ENCODE measurements at regions not wholly inside any gene's neighbourhood (a gene's known extent, or its start where the extent isn't known, plus 50 kb on each side); places are given as distances from the start of the nearest gene placed in this dataset.

DNA sequence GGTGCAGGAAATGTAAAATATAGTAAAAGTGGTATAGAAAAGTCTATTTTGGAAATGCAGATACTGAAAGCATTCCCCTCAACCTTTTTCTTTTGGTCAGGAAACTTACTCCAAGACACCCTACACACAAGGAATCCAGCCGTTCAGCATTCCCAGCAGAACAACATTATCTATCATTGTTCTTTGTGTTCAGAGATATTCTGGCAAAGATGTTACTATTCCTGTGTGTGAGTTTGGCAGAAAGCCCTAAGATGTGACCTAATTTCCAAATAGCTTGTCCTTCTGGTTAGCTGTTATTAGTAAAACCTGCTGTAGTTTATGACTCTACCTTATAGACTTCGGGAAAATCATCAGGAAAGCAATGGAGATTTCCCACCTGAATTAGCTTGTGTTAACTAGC, 78.1 kb upstream of the PELI1 start:
- peak; percentile 64 for DNase-seq

DNA sequence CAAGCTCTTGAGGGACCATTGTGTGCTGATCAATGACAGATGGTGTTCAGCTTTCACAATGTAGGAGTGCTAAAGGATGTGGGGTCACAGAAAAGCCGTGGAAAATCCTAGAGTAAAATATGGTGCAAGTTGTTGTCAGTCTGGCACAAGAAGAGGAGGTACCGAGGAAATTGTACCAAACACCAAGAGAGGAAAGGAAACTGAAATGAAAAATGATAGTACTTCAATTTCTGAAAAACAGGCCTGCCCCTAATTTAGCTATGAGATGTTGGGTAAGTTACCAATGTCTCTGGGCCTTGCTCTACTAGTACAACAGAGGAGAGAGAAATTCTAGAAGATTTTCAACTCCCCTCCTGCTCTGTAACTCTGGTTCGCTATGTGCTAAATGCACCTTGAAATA, 78.8 kb upstream of the PELI1 start:
- no peak for DNase-seq

DNA sequence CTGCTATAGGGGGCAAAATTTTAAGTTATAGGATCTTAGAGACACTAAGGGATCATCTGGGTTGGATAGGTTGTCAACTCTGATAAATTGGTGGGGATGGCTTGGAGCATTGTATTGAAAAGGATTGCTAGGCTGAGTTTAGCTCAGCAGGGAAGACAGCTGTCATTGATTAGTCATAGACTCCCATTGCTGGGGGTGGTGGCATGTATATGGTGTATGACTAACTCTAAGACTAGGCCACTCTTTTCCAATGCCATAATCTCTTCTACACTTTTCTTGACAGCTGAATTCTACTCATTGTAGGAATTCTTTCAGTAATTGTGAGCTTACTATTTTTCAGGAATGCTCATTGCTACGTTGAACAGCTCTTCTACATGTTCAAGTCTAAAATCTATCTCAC, 81.3 kb upstream of the PELI1 start:
- peak; percentile 85 for DNase-seq

DNA sequence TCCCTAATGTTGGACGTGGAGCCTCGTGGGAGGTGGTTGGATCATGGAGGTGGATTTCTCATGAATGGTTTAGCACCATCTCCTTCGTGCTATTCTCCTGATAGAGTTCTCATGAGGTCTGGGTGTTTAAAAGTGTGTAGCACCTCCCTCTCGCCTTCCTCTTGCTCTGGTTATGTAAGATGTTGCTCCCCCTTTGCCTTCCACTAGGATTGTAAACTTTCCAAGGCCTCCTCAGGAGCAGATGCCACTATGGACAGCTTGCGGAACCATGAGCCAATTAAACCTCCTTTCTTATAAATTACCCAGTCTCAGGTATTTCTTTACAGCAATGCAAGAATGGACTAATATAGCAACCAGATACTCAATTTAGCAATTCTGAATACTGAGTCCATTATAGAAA, 82.4 kb upstream of the PELI1 start:
- DNase-seq: no peak

DNA sequence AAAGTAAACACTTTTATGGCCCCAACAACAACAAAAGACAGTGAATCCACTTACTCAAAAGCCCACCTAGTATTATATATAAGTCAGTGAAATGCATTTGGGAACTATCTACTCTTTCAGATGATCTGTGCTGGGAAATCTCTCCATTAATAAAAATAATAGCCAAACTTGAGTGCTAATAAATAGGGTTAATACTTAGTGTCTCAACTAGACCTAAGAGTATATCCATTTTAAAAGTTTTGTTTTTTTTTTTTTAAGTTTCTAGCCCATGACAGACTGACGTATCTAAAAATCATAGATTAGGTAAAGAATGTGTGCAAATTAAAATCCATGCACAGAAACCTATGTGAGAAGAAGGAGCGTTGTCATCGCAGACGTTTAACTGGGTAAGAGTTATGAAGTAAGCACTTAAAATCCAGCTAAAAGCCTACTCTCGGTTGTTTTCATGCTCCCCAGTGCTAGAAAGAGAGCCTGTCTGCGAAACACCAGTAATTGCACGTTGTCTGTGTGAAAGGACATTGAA, 83.4 kb upstream of the PELI1 start:
- DNase-seq: no peak

DNA sequence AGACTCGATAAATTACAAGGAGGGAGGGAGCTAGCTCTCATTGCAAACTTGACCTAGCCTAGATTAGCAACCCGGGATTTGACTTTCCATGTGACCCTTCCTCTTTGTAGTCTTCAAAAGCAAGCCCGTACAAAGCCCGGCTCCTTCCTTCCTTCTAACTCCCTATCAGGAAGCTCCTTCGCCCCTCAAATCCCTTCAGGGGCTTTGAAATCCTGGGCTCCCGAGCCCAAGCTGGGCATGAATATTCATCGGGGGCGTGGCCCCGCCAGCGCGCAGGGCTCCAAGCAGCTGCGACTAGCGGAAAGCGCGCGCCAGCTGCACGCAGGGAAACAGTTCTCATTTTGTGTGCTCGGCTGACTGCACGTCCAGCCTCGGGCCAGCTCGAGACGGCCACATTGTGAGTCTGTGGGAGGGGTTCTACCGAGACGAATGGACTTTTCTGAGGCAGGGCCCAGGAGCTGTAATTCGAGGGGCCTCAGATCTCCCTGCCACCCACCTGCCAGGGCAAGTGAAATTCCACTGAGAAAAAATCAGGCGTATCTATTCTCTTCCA, 84.0 kb upstream of the PELI1 start:
- DNase-seq: peak; percentile 55

DNA sequence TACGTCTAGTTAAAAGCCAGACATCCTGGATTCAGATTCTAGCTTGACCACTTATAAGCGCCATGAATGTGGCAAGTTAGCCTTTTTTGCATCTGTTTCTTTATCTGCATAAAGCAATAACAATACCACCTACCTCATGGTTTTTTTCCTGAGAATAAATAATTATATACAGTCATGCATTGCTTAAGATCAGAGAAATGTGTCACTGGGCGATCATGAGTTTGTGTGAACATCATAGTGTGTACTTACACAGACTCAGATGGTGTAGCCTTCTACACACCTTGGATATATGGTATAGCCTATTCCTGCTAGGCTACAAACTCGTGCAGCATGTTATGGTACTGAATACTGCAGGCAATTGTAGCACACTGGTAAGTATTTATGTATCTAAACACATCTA, 84.7 kb upstream of the PELI1 start:
- no peak for DNase-seq

DNA sequence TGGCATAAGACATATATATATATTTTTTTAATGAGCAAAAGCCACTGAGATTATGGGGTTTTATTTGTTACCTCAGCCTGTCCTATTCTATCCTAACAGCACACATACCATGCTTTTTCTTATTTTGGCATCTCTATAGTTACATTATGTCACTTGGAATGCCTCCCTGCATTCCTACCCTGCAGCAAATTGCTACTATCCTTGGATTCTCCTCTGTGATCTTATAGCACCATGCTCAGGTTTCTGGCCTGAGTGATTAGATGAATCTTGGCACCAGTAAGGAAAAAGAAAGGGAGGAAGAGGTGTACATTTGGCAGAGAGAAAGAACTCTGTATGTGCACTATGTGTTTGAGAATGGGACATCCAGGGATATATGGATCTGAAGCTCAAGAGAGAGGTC, 86.3 kb upstream of the PELI1 start:
- DNase-seq: peak; percentile 10

DNA sequence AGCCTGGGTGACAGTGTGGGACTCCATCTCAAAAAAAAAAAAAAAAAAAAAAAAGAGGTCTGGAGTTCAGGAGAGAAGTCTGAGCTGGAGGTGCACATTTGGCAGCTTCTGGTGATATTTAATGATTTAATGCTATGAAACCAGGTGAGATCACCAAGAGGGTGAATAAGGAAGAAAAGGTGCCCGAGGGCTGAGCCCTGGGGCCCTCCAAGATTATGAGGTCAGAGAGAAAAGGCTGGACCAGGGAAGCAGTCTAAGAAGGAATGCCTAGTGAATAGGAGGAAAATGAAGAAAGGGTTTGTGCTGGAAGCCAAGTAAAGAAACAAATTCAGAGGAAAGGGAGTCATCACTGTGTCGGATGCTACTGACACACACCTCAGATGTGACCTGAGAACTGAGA, 88.0 kb upstream of the PELI1 start:
- no peak for DNase-seq

DNA sequence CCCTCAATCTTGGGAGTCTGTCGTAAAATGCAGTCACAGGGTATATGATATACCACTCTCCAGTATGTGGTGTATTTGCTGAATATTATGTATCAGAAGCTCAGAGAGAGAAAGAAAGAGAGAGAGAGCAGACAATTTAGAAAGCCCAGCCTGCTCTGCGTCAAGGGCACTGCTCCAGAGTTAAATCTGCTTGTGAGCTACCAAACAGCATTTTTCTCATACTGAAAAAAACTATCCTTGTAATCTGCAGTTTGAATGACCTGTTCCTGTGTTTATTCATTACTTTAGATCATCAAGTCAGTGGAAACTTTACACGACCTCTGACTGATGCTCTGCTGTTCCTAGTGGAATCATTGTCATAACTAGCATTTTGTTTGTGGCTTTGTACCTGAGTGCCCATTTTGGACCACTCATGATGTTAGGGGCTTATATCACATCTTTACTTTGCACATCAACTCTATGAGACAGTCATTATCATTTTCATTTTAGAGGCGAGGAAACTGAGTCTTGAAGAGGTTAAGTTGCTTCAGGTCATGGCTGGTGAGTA, 89.2 kb upstream of the PELI1 start:
- no peak for DNase-seq

DNA sequence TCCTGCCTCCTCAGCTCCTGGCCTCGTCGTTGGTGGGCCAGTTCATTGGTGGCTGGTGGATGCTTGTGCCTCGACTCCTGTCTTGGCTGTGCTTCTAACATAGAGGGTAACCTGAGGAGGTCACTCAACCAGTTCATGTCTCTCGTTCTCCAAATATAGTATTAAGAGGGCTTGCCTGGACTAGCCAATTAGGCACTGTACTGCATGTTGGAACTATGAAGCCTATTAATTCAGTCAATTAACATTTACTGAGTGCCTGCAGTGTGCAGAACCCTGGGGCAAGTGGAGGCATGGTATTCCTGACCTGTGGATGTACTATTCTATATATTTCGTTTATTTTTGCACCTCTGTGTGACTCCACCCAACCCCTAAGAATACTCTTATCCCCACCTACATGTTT, 89.9 kb upstream of the PELI1 start:
- DNase-seq: no peak

DNA sequence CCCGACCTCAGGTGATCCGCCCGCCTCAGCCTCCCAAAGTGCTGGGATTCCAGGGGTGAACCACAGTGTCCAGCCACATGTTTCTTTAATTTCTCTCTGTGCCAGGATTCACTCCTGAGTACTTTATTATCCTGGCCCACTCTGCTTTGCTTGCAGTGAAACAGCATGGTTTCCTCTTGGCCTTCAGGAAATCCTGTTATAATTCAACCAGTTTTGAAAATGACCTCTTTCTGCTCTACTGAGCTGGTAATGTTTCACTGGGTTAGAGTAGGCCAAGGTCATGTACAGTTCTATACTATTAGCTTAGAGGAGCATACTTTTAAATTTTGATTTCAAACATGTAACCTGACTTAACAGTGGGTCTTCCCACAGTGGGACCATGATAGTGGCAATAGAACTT, 90.6 kb upstream of the PELI1 start:
- no peak for DNase-seq

DNA sequence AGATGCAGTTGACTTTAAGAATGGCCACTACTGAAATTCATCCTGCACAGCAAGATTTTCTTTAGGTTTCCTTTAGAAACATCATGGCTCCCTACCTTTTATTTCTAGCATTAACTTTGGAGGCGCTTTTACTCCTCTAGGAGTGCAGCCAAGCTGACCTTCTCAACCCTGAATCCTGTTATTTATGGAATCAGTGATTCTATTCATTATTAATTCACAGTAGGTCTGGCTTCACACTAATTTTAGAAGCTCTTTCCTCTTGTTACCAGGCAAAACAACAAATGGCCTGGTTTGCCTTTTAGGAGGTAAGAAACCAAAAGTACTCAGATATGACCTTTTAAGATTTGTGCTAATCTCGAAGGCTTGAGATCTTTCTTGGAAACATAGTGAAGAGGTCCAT, 93.0 kb upstream of the PELI1 start:
- no peak for DNase-seq

DNA sequence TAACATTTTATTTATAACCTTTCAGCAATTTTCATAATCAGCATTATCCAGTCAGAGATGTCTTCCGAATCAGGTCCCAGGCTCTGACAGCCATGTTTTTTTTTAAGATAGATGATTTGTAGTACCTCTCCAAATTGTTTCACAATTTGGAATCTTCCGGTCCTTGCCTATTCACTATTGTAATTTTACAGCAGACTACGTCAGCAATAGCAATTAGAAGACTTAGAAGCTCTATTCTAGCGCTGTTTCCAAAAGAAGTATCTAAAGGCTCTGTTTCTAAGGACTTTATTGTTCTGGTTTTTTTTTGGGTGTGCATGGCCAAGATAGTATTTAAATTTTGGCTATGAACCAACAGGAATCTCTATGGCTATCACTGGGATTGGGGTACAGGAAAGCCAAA, 94.6 kb upstream of the PELI1 start:
- DNase-seq: no peak

DNA sequence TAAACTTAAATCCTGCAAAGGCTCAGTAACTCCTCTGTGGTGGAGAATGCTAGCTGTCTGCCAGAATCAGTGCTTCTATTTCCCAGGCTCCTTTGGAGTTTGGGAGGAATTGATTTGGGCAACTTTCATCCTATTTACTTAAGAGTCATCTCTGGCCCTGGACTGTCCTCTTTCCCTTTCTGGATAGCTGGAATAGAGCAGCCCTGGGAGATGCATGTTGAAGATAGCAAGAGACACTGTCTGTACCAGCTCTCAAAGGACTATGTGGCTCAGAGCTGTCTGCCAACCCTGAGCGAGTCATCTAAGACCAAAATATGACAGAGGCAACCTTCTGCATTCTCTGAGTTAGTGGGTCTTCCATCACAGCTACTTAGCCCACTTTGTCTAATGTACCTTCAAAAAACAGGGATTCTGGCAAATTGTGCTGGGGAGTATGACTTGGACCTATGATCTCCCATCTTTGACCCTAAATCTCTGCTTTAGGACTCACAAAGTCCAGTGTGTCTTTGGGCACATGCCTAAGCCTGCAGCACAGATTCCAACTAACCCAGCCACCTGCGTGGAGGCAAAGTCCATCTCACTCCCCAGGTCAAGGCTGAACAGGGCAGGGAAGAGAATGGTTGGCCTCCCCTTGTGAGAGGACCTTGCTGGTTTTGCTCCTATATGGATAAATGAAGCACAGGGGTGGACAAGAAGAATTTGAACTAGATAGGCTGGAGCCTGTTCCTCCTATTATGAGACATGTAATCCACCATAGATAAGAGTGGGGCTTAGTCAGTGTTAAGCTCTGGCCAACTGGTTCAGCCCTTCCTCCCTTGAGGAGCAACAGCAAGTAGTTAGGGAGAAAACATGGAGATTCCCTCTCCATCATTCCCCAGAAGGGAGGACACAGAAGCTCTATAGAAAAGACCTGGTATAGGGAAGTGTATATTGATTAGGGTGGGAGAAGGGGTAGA, 99.1 kb upstream of the PELI1 start:
- no peak for DNase-seq

DNA sequence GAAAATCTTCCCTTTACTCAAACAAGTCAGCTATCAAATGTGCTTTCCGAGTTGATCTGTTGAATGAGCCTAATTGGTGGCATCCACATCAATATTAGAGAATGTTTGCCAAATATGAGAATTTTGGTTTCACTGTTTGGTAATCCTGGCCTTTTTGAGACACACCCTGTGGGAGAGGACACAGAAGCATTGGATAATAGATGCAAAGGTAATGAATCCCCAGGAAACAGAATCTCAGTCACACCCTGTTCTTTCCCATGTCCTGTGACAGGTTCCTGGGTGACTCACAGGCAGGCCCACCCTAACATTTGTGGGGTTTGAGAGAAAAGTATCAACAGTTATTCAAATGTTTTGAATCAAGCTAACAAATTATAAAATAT, 99.8 kb upstream of the PELI1 start:
- DNase-seq: no peak

DNA sequence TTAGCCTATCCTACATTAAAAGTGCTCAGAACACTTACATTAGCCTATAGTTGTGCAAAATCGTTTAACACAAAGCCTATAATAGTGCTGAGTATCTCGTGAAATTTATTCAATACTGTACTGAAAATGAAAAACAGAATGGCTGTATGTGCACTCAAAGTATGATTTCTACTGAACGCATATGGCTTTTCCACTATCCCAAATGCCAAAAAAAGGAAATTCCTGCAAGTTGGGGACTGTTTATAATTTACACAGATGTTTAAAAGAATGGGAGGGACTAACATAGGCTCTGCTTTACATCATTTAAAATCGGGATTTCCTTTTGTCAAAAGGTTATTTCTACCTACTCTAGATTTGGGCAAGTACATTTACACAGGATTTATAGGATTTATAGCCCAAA, 101.4 kb upstream of the PELI1 start:
- DNase-seq: no peak

DNA sequence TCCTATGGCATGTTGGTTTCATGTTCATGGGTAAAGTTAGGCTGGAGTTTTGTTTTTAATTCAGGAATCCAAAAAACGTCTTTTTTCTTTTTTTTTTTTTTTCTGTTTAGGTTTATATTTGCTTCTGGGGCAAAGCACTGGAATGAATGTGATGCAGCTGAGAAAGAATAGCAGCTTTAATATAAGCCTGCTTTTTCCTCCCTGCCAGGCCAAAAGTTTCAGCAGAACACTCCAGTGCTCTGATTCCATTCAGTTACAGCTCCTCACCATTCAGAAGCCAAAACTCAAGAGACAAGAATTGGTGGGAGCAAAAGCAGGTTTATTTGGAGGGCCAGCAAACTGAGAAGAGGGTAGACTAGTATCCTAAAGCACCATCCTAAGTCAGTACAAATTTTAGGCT, 102.7 kb upstream of the PELI1 start:
- no peak for DNase-seq

DNA sequence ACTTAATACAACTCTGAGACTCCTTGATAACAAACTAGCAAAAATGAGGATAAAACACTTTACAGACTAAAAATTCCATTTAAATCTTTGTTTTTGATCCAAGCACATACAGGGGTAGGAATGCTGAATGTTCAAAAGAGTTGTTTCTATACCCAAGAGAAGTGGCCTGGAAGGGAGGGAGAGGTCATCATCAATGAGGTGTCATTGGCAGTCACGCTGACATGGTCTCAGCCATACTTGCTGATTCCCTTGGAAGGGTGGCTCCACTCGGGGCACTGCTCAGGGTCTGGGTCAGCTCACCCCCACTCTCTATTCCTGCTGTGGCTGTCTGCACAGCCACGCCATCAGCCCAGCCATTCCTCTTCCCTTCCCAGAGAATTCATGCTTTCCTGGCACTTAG, 105.2 kb upstream of the PELI1 start:
- no peak for DNase-seq

DNA sequence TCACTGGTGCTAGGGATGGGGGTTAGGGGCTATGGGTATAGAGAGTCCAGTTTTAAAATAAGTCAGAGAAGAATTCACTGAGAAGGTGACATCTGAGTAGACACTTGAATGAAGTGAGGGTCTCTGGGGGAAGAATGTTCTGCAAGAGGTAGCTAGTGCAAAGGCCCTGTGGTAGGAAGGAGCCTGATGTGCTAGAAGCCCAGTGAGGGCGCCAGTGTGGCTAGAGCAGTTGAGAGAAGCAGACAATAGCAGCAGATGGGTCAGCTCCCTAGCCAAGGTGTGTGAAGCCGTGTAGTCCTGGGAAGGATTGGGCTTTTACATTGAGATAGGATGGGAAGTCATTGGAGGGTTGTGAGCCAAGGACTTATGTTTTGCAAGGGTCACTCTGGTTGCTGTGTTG, 105.8 kb upstream of the PELI1 start:
- no peak for DNase-seq

DNA sequence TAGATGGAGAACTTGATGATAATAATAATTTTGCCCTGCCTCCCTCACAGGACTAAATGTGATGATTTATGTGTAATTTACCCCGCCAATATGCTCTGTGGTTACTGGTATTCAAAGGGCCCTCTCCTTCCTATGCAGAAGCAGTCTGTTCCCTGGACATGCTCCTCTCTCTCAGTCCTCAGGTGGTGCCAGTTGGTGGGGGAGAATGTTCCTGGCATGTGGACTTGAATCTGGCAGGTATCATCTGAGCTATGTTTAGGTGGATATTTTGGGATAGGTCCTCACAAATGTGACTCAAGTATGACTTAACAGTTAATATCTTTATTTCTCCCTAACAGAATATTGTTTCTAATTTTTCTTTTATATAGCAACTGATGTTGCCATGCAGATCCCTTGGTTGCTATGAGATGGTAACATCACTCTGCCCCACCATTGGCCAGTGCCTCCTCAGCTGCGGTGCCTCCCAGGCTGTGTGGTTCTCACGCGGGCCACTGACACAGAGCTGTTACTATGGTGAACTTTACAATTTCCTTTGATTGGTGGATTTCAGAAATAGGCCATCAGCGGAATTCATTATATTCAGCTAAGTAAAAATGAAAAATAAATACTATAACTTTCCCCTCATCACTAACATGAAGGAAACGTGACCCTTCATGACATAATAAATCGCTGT, 106.7 kb upstream of the PELI1 start:
- no peak for DNase-seq

DNA sequence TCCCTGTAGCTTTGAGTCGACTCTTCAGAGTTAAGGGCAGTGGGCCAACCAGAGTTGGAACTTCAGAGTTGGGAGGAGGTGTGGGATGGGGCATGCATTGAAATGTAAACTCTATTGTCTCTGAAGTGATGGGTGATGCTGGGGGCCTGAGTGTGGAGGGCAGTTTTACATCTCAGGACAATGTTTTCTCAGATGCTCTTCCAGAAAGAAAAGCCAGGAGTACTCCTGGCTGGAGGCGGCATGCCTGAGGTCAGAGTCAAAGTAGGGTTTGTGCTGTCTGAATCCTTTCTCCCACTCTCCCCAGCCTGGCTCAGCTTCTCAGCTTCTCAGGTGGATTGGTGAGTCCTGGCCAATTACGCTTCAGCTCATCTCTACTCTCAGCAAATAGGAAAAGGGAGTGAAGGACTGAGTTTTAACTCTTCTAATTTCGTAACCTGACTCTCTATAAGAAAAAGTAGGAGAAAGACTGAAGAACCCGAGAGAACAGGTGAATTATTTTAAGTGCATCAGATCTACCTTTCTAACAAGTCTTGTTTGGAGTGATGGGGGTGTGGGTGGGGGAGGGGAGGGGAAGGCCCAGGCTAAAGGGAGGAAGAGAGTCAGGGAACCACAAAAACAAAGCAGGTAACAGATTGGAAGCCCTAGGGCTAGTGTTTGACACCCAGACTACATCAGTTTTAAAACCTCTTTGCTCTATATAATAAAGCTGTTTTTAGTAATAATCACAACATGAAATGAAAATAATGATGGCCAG, 107.5 kb upstream of the PELI1 start:
- no peak for DNase-seq
